Psoas muscle (tissue), 7 donors: ENCODE measurements at regions not wholly inside any gene's neighbourhood (a gene's known extent, or its start where the extent isn't known, plus 50 kb on each side); places are given as distances from the start of the nearest gene placed in this dataset.

ENCODE experiments used
- ATAC-seq, 4 donors: fragments of 200-7000 bp; cut with Tn5 transposase; one replicate each; pipeline ENCODE4 v1.9.1; 2020; ENCODE audit warnings: moderate library complexity in 3 of 4, mild to moderate bottlenecking in 2 of 4
- DNase-seq, 2 donors: peaks; one replicate each; pipeline ENCODE4 v3.0.0-alpha.2; 2020
- H3K27ac ChIP-seq: fragments of 200-600 bp; one replicate; pipeline ENCODE4 v1.8.0; 2022
- H3K27me3 ChIP-seq, 3 donors: fragments of 200-600 bp in 1 of 3; one replicate each; pipeline versions ENCODE4 v1.6.1 to v1.8.0; 2013 to 2022; ENCODE audit warnings: low read length in 2 of 3, mild to moderate bottlenecking in 2 of 3, moderate library complexity in 1 of 3; ENCODE audit not compliant: insufficient read depth in 3 of 3
- H3K36me3 ChIP-seq, 2 donors: fragments of 200-600 bp in 1 of 2; one replicate each; pipeline versions ENCODE4 v1.6.1 to v1.8.0; 2013 to 2022; ENCODE audit warnings: low read depth in 1 of 2, mild to moderate bottlenecking in 1 of 2, moderate library complexity in 1 of 2; ENCODE audit not compliant: insufficient read depth in 1 of 2
- H3K4me1 ChIP-seq: fragments of 200-600 bp; one replicate; pipeline ENCODE4 v1.8.0; 2022
- H3K4me3 ChIP-seq: fragments of 200-600 bp; one replicate; pipeline ENCODE4 v1.8.0; 2022; ENCODE audit warnings: mild to moderate bottlenecking
- H3K9me3 ChIP-seq: fragments of 200-600 bp; one replicate; pipeline ENCODE4 v1.8.0; 2022
- WGBS, 3 donors: extraction: QIAGEN DNeasy Blood & Tissue Kit; methylation state at CpG; one replicate each; pipeline versions ENCODE4 v1.1.6 to v1.1.7; 2013; 5-methylcytosine and 5-hydroxymethylcytosine counted together
- intact Hi-C, 2 donors: fragments of 100-400 bp; cut with DNase I; formaldehyde crosslinking; loops; one replicate each; pipeline versions ENCODE4 v1.11.0 to v1.14.2; 2022
- TF ChIP-seq, protein P1 (sequence below): fragments of 200-600 bp; IDR thresholded peaks from one replicate; pipeline ENCODE4 v1.8.0; 2022; ENCODE audit warnings: antibody characterized with exemption
- donor health status: healthy with polysubstance abuse.
- donor health status: DM: no; HTN: no; CAD: no; lungs with moderate emphysema.
- donor health status: Bipolar disorder and iron deficiency.
- donor health status: healthy.
- donor health status: DM: yes; HTN: yes; CAD: no.
- donor health status: DM: no; HTN: no; CAD: no.
- donor health status: DM: yes; HTN: yes; CAD: no.

DNA sequence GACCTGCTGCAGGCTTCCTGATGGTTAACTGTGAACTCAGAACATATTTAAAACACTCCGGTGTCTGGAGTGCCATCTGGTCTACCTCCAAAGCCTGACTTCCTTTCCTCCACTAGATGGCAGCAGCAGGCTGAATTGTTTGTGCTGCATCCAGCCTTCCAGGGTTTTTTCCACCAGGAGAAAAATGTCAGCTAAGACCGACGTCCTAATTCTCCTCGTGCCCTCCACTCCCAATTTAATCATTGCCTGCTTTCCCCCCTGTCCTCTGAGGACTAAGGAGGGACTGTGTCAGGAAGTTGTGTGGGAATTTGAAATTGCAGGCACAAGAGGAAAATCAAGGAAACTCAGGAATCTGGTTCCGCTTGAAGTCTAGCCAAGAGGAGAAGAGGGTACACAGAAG, 165.2 kb upstream of the UMPS start:
- H3K36me3 ChIP-seq, result no peaks in the 10 kb centered on the region
- TF ChIP-seq, protein P1, sequence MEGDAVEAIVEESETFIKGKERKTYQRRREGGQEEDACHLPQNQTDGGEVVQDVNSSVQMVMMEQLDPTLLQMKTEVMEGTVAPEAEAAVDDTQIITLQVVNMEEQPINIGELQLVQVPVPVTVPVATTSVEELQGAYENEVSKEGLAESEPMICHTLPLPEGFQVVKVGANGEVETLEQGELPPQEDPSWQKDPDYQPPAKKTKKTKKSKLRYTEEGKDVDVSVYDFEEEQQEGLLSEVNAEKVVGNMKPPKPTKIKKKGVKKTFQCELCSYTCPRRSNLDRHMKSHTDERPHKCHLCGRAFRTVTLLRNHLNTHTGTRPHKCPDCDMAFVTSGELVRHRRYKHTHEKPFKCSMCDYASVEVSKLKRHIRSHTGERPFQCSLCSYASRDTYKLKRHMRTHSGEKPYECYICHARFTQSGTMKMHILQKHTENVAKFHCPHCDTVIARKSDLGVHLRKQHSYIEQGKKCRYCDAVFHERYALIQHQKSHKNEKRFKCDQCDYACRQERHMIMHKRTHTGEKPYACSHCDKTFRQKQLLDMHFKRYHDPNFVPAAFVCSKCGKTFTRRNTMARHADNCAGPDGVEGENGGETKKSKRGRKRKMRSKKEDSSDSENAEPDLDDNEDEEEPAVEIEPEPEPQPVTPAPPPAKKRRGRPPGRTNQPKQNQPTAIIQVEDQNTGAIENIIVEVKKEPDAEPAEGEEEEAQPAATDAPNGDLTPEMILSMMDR, result peak; percentile 94
- no peaks in the 10 kb centered on the region for H3K9me3 ChIP-seq
- peak; percentile 73 to 95 (median 80) for ATAC-seq
- WGBS, 3 donors, result 18 to 20% (median 20%) methylated on average over 5 of the region's 5 CpGs
- H3K4me1 ChIP-seq, result peaks cover 4% of the 10 kb centered on the region
- H3K27ac ChIP-seq, result no peak overlapping the region
- DNase-seq, result peak; percentile 50 to 71
- peak overlapping the region; percentile 19 for H3K4me3 ChIP-seq
- no peaks in the 10 kb centered on the region for H3K27me3 ChIP-seq
- intact Hi-C loops, result loop anchor here (1.0 to 10.0 kb wide), 4 partner anchors 57 to 340 kb away; no protein-coding TSS in a partner anchor

DNA sequence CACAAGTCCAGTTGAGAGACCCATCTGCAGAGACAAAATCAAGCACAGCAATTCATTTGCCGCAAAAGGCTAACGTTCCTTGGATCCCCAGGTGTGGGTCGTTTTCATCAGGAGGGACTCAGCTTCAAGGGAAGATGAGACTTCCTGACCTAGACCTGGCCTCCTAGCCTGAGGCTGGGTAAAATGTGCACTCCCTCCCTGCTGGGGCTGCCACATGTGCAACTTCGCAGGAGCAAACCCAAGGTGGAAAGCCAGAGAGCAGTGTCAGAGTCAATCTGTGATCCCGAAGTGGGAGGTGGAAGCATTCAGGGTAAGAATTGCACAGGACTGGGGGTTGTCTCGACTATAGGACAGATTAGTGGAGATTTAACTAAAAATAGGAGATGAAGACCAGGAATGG, 164.7 kb upstream of the UMPS start:
- ATAC-seq (no peak), DNase-seq (no peak)
- no peaks in the 10 kb centered on the region for H3K9me3 ChIP-seq
- H3K27me3 ChIP-seq, result no peaks in the 10 kb centered on the region
- 55 to 58% (median 56%) methylated on average over 6 of the region's 6 CpGs for WGBS, 3 donors
- H3K4me3 ChIP-seq, result no peak overlapping the region
- H3K36me3 ChIP-seq, result no peaks in the 10 kb centered on the region
- no peaks in the 10 kb centered on the region for H3K4me1 ChIP-seq
- H3K27ac ChIP-seq, result no peak overlapping the region
- TF ChIP-seq, protein P1, result no peak
- intact Hi-C loops, result loop anchor here (1.0 to 10.0 kb wide), 4 partner anchors 57 to 339 kb away; no protein-coding TSS in a partner anchor

DNA sequence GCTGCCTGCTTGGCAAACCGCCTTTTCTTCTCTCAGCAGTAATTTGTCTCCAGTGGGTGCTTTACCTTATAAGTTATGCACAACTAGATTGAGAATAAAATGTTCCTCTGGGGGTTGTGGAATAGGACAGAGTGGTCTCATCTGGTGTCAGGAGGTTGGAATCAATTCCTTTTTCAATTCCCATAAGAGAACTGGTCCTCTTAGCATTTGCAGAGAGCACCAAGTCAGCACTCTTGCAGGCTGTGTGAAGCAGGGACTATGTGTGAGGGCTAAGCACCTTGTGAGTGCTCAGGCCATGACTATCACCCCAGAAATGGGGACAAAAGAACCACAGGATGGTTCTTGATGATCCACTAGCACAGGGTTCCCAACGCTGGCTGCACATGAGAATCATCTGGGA, 163.6 kb upstream of the UMPS start:
- Histone ChIP-seq H3K27me3 (no peaks in the 10 kb centered on the region), H3K9me3 (no peaks in the 10 kb centered on the region), H3K4me3 (no peak overlapping the region), H3K36me3 (no peaks in the 10 kb centered on the region), H3K4me1 (no peaks in the 10 kb centered on the region), H3K27ac (no peak overlapping the region)
- no peak for ATAC-seq
- WGBS, 3 donors, result 54 to 62% (median 61%) methylated on average over 2 of the region's 2 CpGs
- intact Hi-C loops, result loop anchor here in 1 of 2 donors (5.0 to 10.0 kb wide), 2 partner anchors 56 to 338 kb away; no protein-coding TSS in a partner anchor
- TF ChIP-seq, protein P1, result no peak
- no peak for DNase-seq

DNA sequence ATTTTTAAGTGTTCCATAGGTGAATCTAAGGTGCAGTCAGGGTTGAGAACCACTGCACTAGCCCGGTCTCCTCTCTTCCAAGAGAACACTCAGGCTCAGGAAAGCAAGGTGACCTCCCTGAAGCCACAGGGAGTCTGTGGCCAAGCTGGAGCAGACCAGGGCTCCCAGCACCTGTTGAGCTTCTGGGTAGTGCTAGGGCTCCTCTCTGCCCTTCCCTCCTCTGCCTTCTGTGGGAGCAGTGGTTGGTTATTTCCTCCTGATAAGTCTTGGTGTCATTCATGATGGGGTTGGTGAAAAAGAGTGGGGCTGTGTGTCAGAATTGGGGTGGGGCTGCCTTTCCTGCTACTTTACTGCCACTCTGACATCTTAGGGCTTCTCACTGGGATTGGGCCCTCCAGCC, 163.1 kb upstream of the UMPS start:
- TF ChIP-seq, protein P1, result no peak
- Histone ChIP-seq H3K9me3 (no peaks in the 10 kb centered on the region), H3K27me3 (no peaks in the 10 kb centered on the region), H3K4me1 (no peaks in the 10 kb centered on the region), H3K36me3 (no peaks in the 10 kb centered on the region), H3K4me3 (no peak overlapping the region), H3K27ac (no peak overlapping the region)
- DNase-seq (no peak), ATAC-seq (peak in 3 of 4 donors; percentile 50 to 74 (median 51))
- intact Hi-C loops, result loop anchor here in 1 of 2 donors (5.0 to 10.0 kb wide), 2 partner anchors 55 to 338 kb away; no protein-coding TSS in a partner anchor
- 54 to 59% (median 58%) methylated on average over 1 of the region's 1 CpG for WGBS, 3 donors

DNA sequence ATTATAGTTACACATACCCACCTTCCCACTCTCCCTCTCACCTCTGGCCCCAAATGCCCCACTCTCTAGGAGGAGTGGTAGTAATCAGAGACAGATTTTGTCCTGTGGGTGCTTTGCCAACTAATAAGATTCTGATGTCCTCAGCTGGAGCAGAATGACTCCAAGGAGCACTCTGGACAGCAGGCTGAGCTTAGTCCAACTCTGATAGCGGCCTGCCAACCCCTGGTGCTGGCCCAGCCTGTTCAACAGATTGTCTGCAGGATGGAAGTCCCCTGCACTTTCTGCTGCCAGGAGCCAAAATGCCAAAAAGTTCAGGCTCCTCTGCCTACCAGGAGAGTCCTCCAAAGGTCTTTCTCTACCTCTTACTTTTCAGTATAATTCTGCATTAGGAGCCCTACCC, 160.5 kb upstream of the UMPS start:
- Histone ChIP-seq H3K4me1 (no peaks in the 10 kb centered on the region), H3K9me3 (no peaks in the 10 kb centered on the region), H3K36me3 (no peaks in the 10 kb centered on the region), H3K4me3 (no peak overlapping the region), H3K27ac (no peak overlapping the region), H3K27me3 (no peaks in the 10 kb centered on the region)
- TF ChIP-seq, protein P1, result no peak
- 46 to 75% (median 47%) methylated on average over 1 of the region's 1 CpG for WGBS, 3 donors
- intact Hi-C loops, result loop anchor here in 1 of 2 donors (5.0 to 10.0 kb wide), 2 partner anchors 53 to 335 kb away; no protein-coding TSS in a partner anchor
- DNase-seq (no peak), ATAC-seq (no peak)
